A673 (cell line): ENCODE measurements at regions not wholly inside any gene's neighbourhood (a gene's known extent, or its start where the extent isn't known, plus 50 kb on each side); places are given as distances from the start of the nearest gene placed in this dataset.

Source experiments
- BruUV-seq: library from RNA; stranded (reverse); fragments of 400-500 nt; replicated peaks from 2 replicates; lab custom pipeline; 2021; lab: Mats Ljungman, UMichigan
- CTCF ChIA-PET: fragments of 300-600 bp; sonication (Branson Sonifier 250); formaldehyde crosslinking; loops from one replicate; lab custom pipeline; 2022; ENCODE audit warnings: antibody characterized with exemption; lab: Charles Lee
- POLR2A ChIA-PET: fragments of 300-600 bp; sonication (Branson Sonifier 250); formaldehyde crosslinking; loops from one replicate; lab custom pipeline; 2022; ENCODE audit warnings: antibody characterized with exemption; ENCODE audit not compliant: low non-redundant PET; lab: Charles Lee
- DNase-seq: peaks from one replicate; pipeline ENCODE4 v3.0.0-alpha.2; 2015; ENCODE audit warnings: low spot score
- H3K27ac ChIP-seq: fragments of 200-600 bp; sonication (generic); 2 replicates; pipeline ENCODE4 v1.5.1; 2016; ENCODE audit warnings: mixed run types, low read depth, mild to moderate bottlenecking, mixed read lengths, antibody characterized with exemption, low read length; ENCODE audit not compliant: poor library complexity, severe bottlenecking
- H3K27me3 ChIP-seq: fragments of 200-600 bp; sonication (generic); replicated peaks from 2 replicates; pipeline ENCODE4 v1.6.1; 2017; ENCODE audit warnings: mixed run types, low read depth, mild to moderate bottlenecking, mixed read lengths, antibody characterized with exemption, low read length; ENCODE audit not compliant: insufficient read depth, poor library complexity
- H3K36me3 ChIP-seq: fragments of 200-600 bp; sonication (generic); 2 replicates; pipeline ENCODE4 v1.6.1; 2016; ENCODE audit warnings: mixed run types, mild to moderate bottlenecking, mixed read lengths, antibody characterized with exemption, low read length; ENCODE audit not compliant: insufficient read depth, poor library complexity, severe bottlenecking
- H3K4me1 ChIP-seq: fragments of 200-600 bp; sonication (generic); 2 replicates; pipeline ENCODE4 v1.6.1; 2017; ENCODE audit warnings: mixed run types, mild to moderate bottlenecking, mixed read lengths, antibody characterized with exemption, low read length; ENCODE audit not compliant: insufficient read depth, poor library complexity, severe bottlenecking
- H3K4me3 ChIP-seq: fragments of 200-600 bp; sonication (generic); 2 replicates; pipeline ENCODE4 v1.5.1; 2016; ENCODE audit warnings: low read depth, mixed run types, mild to moderate bottlenecking, mixed read lengths, low read length; ENCODE audit not compliant: poor library complexity, severe bottlenecking
- H3K9me3 ChIP-seq: fragments of 200-600 bp; sonication (generic); 2 replicates; pipeline ENCODE4 v1.6.1; 2016; ENCODE audit warnings: mixed run types, low read depth, mild to moderate bottlenecking, mixed read lengths, antibody characterized with exemption, low read length; ENCODE audit not compliant: poor library complexity, severe bottlenecking
- EZH2 ChIP-seq: fragments of 200-600 bp; sonication (generic); IDR thresholded peaks from 2 replicates; pipeline ENCODE4 v1.6.1; 2017; ENCODE audit warnings: borderline replicate concordance, low read depth, mild to moderate bottlenecking, mixed read lengths, antibody characterized with exemption, low read length; ENCODE audit not compliant: poor library complexity, severe bottlenecking
- intact Hi-C: fragments of 100-400 bp; cut with micrococcal nuclease; formaldehyde crosslinking; loops from one replicate; pipeline ENCODE4 v1.10.0; 2022; ENCODE audit not compliant: unreplicated experiment
- TF ChIP-seq, protein P1 (sequence below): fragments of 300-800, 200-600 bp; sonication (generic); conservative IDR thresholded peaks from 2 replicates; pipeline ENCODE4 v1.5.1; 2017; ENCODE audit warnings: low read depth, mild to moderate bottlenecking, antibody characterized with exemption, low read length, moderate library complexity, mixed read lengths

DNA sequence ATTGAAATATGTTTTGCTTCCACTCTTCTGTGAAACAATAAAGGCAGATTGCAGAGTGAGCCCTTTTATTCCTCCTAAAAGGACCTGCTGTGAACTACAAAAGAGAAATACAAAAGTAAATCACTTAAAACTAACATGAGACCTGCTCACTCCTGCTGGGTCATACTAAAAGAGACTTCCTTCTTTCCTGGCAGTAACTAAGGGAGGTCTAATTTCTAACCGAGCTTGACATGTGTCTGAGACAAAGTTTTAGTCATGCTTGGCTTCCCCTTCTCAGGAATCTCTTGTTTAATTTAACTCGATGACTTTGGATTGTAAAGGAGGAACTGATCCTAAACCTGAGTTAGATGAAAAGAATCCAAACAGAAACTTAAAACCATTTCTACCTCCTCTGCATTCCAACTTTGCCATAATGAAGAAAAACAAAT lies 86.4 kb upstream of the CDH6 start:
- no peak overlapping the region for H3K27ac ChIP-seq
- CTCF ChIA-PET = no interaction called here
- intact Hi-C loops = no loop called here

DNA sequence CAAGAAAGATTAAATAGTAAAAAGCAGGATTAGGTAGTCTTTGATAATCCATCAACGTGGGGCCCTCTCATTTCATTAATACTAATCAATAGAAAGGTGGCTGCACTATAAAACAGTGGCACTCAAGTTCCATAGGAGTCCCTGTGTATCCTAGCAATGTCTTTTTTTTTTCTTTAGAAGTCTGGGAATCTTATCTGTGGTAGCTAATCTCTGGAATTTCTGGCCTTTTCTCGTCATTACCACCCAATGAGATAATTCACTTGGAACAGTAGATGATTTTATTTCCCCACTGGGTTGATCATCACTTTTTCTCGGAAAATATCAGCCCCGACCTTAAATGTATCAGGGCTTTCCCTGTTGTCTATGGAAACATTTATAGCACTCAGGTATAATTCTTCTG lies 86.8 kb upstream of the CDH6 start:
- no peak for TF ChIP-seq EZH2
- TF ChIP-seq, protein P1, sequence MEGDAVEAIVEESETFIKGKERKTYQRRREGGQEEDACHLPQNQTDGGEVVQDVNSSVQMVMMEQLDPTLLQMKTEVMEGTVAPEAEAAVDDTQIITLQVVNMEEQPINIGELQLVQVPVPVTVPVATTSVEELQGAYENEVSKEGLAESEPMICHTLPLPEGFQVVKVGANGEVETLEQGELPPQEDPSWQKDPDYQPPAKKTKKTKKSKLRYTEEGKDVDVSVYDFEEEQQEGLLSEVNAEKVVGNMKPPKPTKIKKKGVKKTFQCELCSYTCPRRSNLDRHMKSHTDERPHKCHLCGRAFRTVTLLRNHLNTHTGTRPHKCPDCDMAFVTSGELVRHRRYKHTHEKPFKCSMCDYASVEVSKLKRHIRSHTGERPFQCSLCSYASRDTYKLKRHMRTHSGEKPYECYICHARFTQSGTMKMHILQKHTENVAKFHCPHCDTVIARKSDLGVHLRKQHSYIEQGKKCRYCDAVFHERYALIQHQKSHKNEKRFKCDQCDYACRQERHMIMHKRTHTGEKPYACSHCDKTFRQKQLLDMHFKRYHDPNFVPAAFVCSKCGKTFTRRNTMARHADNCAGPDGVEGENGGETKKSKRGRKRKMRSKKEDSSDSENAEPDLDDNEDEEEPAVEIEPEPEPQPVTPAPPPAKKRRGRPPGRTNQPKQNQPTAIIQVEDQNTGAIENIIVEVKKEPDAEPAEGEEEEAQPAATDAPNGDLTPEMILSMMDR = no peak
- H3K4me3 ChIP-seq = no peak overlapping the region
- H3K9me3 ChIP-seq = no peaks in the 10 kb centered on the region
- CTCF ChIA-PET = no interaction called here
- no TSS peak for BruUV-seq
- H3K4me1 ChIP-seq = peaks cover 12% of the 10 kb centered on the region
- intact Hi-C loops = no loop called here
- H3K36me3 ChIP-seq = no peaks in the 10 kb centered on the region
- H3K27me3 ChIP-seq = no peaks in the 10 kb centered on the region
- H3K27ac ChIP-seq = no peak overlapping the region
- POLR2A ChIA-PET = no interaction called here
- DNase-seq = no peak

More for the DNA sequence above, 86.4 kb upstream of the CDH6 start:
- TF ChIP-seq, protein P1 = no peak
- no peak for TF ChIP-seq EZH2
- peaks cover 12% of the 10 kb centered on the region for H3K4me1 ChIP-seq
- H3K27me3 ChIP-seq = no peaks in the 10 kb centered on the region
- no TSS peak for BruUV-seq
- DNase-seq = peak; percentile 82
- no peaks in the 10 kb centered on the region for H3K36me3 ChIP-seq
- no peaks in the 10 kb centered on the region for H3K9me3 ChIP-seq
- H3K4me3 ChIP-seq = no peak overlapping the region
- POLR2A ChIA-PET = no interaction called here

DNA sequence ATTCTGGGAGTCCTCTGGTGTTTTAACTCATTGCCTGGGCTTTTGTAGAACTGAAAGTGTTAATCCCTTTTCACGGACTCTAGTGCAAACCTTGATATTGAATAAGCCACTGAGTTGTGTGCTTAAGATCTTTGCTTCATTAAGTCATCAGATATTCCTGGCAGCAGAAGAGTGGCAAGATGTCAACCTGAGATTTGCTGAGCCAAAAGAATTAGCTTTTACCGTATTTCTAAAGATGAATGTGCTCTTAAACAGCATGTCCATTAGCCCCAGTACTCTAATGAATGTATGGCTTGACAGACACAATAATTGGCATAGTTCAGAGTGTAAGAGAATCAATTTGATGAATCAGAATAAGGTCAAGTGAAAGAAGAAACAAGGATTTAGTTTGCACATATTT lies 87.2 kb upstream of the CDH6 start:
- ChIA-PET CTCF (no interaction called here), POLR2A (no interaction called here)
- H3K4me3 ChIP-seq = no peak overlapping the region
- no peaks in the 10 kb centered on the region for H3K27me3 ChIP-seq
- TF ChIP-seq, protein P1 = no peak
- no peak for TF ChIP-seq EZH2
- BruUV-seq = no TSS peak
- H3K27ac ChIP-seq = no peak overlapping the region
- no peaks in the 10 kb centered on the region for H3K9me3 ChIP-seq
- H3K4me1 ChIP-seq = peaks cover 12% of the 10 kb centered on the region
- intact Hi-C loops = no loop called here
- no peaks in the 10 kb centered on the region for H3K36me3 ChIP-seq
- peak; percentile 18 for DNase-seq
